ENCODE measurements at regions not wholly inside any gene's neighbourhood (a gene's known extent, or its start where the extent isn't known, plus 50 kb on each side); places are given as distances from the start of the nearest gene placed in this dataset.

GRCh38 chr16:66109677-66110076, 256.8 kb upstream of the CDH5 start:
- no peak for TF ChIP-seq POLR2A (IDR thresholded peaks at IDR 0.05)
- no peak for TF ChIP-seq CTCF (IDR thresholded peaks at IDR 0.05)
